ENCODE measurements at regions not wholly inside any gene's neighbourhood (a gene's known extent, or its start where the extent isn't known, plus 50 kb on each side); places are given as distances from the start of the nearest gene placed in this dataset.

DNA sequence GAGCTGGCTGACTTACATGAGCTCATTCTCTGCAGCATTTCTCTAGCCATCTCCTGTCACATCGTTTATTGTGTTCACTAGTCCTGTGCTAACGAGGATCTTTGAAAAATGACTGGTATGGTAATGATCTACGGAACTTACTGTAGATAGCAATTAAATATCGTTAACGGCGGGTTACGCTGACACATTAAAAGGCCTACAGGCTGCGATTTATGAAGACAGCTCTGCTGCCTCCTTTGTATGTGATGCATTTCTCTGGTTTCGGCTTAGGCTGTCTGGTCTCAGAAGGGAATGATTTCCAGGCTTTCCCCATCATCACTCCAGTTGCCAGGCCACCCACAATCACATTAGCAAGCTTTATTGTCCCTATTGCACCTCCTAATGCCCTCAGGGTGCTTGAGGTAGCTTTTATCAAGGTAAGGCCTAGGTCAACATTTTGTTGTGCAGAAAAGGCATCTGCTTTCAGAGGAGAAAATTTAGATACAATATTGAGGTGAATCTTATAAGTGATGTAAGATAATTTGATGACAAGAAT is 284.4 kb downstream of the SOX11 start:
- Histone ChIP-seq H2BK15ac (replicated peaks; ENCODE audit: low read depth) (no peak overlapping the region), H3K27ac (ENCODE audit: low read depth, low read length) (no peak overlapping the region), H2BK120ac (ENCODE audit: low read depth, low read length) (no peak overlapping the region), H3K79me1 (ENCODE audit: low read length) (no peaks in the 10 kb centered on the region), H3K23ac (ENCODE audit: low read length) (no peak overlapping the region), H3K4me1 (ENCODE audit: control insufficient read depth, low read depth, low read length) (peaks cover 3% of the 10 kb centered on the region), H4K8ac (ENCODE audit: low read depth, low read length) (no peak overlapping the region), H2BK5ac (ENCODE audit: low read length) (no peak overlapping the region), H2AK5ac (ENCODE audit: low read length) (no peak overlapping the region), H3K36me3 (ENCODE audit: control insufficient read depth, insufficient read depth, low read length) (no peaks in the 10 kb centered on the region), H3K18ac (ENCODE audit: low read length) (no peak overlapping the region), H3K9ac (ENCODE audit: low read length) (no peak overlapping the region), H3K79me2 (ENCODE audit: control insufficient read depth, insufficient read depth, low read length) (no peaks in the 10 kb centered on the region), H4K5ac (ENCODE audit: low read length) (no peak overlapping the region), H3K27me3 (ENCODE audit: insufficient read depth, low read length, poor library complexity) (no peaks in the 10 kb centered on the region), H3K4me2 (ENCODE audit: low read length) (no peak overlapping the region), H3K4ac (ENCODE audit: low read depth, low read length) (no peak overlapping the region), H3K56ac (ENCODE audit: low read length) (no peak overlapping the region), H3K4me3 (ENCODE audit: low read length) (no peak overlapping the region)
- no CpG with 5 or more reads among the region's 9 CpGs for WGBS (ENCODE audit: extremely low coverage, insufficient coverage, low lambda C conversion rate)
- DNase-seq = peak; percentile 68

GRCh38 chr2:5977477-5977876 is 285.3 kb downstream of the SOX11 start:
- no CpG with 5 or more reads among the region's 2 CpGs for WGBS (ENCODE audit: extremely low coverage, insufficient coverage, low lambda C conversion rate)
- no peaks in the 10 kb centered on the region for H3K79me2 ChIP-seq (ENCODE audit: control insufficient read depth, insufficient read depth, low read length)

DNA sequence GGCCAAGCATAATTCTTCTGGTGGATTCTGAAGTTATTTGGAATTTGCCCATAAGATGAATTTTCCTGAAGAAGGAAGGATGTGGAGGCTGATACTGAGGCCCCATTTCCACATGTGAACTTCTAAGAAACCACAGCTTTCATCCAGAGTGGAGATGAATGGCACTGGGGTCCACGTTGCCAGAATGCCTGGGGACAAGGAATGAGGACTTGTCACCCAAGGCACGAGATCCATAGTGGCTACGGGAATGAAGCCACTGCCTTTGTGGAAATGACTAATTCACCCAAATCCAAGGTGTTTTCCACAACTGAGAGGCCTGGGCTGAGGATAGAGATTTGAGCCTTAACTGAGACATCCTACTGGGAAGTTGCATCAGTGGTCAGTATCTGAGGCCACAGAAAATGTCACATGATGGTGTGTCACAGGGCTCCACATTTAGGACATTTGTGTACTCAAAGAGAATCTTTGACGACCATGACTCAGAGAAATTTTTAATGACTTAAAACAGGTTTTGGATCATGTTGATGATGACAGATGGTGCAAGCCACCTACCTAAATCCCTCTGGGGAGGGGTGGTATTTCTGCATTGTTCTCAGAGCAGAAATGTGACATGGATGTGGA is 286.1 kb downstream of the SOX11 start:
- no CpG with 5 or more reads among the region's 4 CpGs for WGBS (ENCODE audit: extremely low coverage, insufficient coverage, low lambda C conversion rate)
- no peak overlapping the region for H3K4me3 ChIP-seq (ENCODE audit: low read length)
- no peak overlapping the region for H2BK120ac ChIP-seq (ENCODE audit: low read depth, low read length)
- H3K23ac ChIP-seq (ENCODE audit: low read length) = no peak overlapping the region
- no peak overlapping the region for H3K4me2 ChIP-seq (ENCODE audit: low read length)
- H2BK15ac ChIP-seq (replicated peaks; ENCODE audit: low read depth) = no peak overlapping the region
- no peak overlapping the region for H3K18ac ChIP-seq (ENCODE audit: low read length)
- H3K4ac ChIP-seq (ENCODE audit: low read depth, low read length) = no peak overlapping the region
- H3K56ac ChIP-seq (ENCODE audit: low read length) = no peak overlapping the region
- no peak overlapping the region for H4K5ac ChIP-seq (ENCODE audit: low read length)
- H3K36me3 ChIP-seq (ENCODE audit: control insufficient read depth, insufficient read depth, low read length) = no peaks in the 10 kb centered on the region
- H3K9ac ChIP-seq (ENCODE audit: low read length) = no peak overlapping the region
- no peak overlapping the region for H3K27ac ChIP-seq (ENCODE audit: low read depth, low read length)
- no peaks in the 10 kb centered on the region for H3K27me3 ChIP-seq (ENCODE audit: insufficient read depth, low read length, poor library complexity)
- H2AK5ac ChIP-seq (ENCODE audit: low read length) = no peak overlapping the region
- DNase-seq = no peak
- H3K4me1 ChIP-seq (ENCODE audit: control insufficient read depth, low read depth, low read length) = peaks cover 3% of the 10 kb centered on the region
- no peaks in the 10 kb centered on the region for H3K79me2 ChIP-seq (ENCODE audit: control insufficient read depth, insufficient read depth, low read length)
- no peak overlapping the region for H4K8ac ChIP-seq (ENCODE audit: low read depth, low read length)
- H3K79me1 ChIP-seq (ENCODE audit: low read length) = no peaks in the 10 kb centered on the region
- no peak overlapping the region for H2BK5ac ChIP-seq (ENCODE audit: low read length)

More at GRCh38 chr2:5977477-5977876, 285.3 kb downstream of the SOX11 start:
- Histone ChIP-seq H3K4me3 (ENCODE audit: low read length) (no peak overlapping the region), H2BK120ac (ENCODE audit: low read depth, low read length) (no peak overlapping the region), H4K5ac (ENCODE audit: low read length) (no peak overlapping the region), H2BK15ac (replicated peaks; ENCODE audit: low read depth) (no peak overlapping the region), H2BK5ac (ENCODE audit: low read length) (no peak overlapping the region), H3K79me1 (ENCODE audit: low read length) (no peaks in the 10 kb centered on the region), H3K4me2 (ENCODE audit: low read length) (no peak overlapping the region), H3K4ac (ENCODE audit: low read depth, low read length) (no peak overlapping the region), H3K23ac (ENCODE audit: low read length) (no peak overlapping the region), H3K36me3 (ENCODE audit: control insufficient read depth, insufficient read depth, low read length) (no peaks in the 10 kb centered on the region), H3K27me3 (ENCODE audit: insufficient read depth, low read length, poor library complexity) (no peaks in the 10 kb centered on the region), H2AK5ac (ENCODE audit: low read length) (no peak overlapping the region), H3K4me1 (ENCODE audit: control insufficient read depth, low read depth, low read length) (peaks cover 3% of the 10 kb centered on the region), H4K8ac (ENCODE audit: low read depth, low read length) (no peak overlapping the region), H3K27ac (ENCODE audit: low read depth, low read length) (no peak overlapping the region), H3K56ac (ENCODE audit: low read length) (no peak overlapping the region), H3K18ac (ENCODE audit: low read length) (no peak overlapping the region), H3K9ac (ENCODE audit: low read length) (no peak overlapping the region)
- DNase-seq = peak; percentile 60

GRCh38 chr2:5980450-5981190 is 288.4 kb downstream of the SOX11 start:
- WGBS (ENCODE audit: extremely low coverage, insufficient coverage, low lambda C conversion rate) = no CpG with 5 or more reads among the region's 16 CpGs

DNA sequence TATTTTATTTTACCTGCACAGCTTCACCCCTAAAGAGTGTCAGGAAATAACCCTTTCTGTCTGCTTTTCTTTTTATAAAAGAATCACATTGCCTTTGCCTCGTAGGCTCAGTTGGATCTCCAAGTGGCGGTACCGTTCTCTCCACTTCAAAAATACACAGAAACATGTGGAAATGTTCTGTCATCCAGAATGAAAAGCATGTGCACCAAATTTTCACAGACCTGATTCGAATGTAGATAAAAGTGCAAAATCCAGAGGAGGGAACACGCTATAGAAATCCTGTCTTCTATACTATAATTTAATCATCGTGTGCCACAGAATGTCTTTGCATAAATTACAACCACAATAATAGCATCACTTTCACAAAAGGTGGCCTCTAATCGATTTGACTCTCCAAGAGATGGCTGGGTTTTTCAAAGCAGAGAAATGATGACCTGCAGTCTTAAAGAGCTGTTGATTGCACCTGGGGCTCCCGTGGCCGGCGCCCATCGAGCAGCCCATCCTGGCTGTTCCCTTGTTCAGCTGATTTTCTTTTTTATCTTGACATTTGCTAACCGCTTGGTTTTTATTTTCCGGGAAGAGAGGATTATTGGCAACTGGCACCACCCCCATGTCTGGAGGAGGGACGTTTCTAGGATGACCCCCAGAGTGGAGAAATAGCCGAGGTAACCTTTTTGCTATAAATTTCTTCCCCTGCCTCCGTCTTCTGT is 290.2 kb downstream of the SOX11 start:
- DNase-seq = no peak
- Histone ChIP-seq H4K8ac (ENCODE audit: low read depth, low read length) (no peak overlapping the region), H3K4me2 (ENCODE audit: low read length) (no peak overlapping the region), H3K23ac (ENCODE audit: low read length) (no peak overlapping the region), H2BK15ac (replicated peaks; ENCODE audit: low read depth) (no peak overlapping the region), H2BK120ac (ENCODE audit: low read depth, low read length) (no peak overlapping the region), H3K4me1 (ENCODE audit: control insufficient read depth, low read depth, low read length) (no peaks in the 10 kb centered on the region), H3K4ac (ENCODE audit: low read depth, low read length) (no peak overlapping the region), H3K27ac (ENCODE audit: low read depth, low read length) (no peak overlapping the region), H3K9ac (ENCODE audit: low read length) (no peak overlapping the region), H3K79me2 (ENCODE audit: control insufficient read depth, insufficient read depth, low read length) (no peaks in the 10 kb centered on the region), H3K36me3 (ENCODE audit: control insufficient read depth, insufficient read depth, low read length) (no peaks in the 10 kb centered on the region), H3K79me1 (ENCODE audit: low read length) (no peaks in the 10 kb centered on the region), H2BK5ac (ENCODE audit: low read length) (no peak overlapping the region), H2AK5ac (ENCODE audit: low read length) (no peak overlapping the region), H4K5ac (ENCODE audit: low read length) (no peak overlapping the region), H3K4me3 (ENCODE audit: low read length) (no peak overlapping the region), H3K56ac (ENCODE audit: low read length) (no peak overlapping the region), H3K18ac (ENCODE audit: low read length) (no peak overlapping the region), H3K27me3 (ENCODE audit: insufficient read depth, low read length, poor library complexity) (no peaks in the 10 kb centered on the region)
- WGBS (ENCODE audit: extremely low coverage, insufficient coverage, low lambda C conversion rate) = no CpG with 5 or more reads among the region's 16 CpGs

More at GRCh38 chr2:5980450-5981190, 288.4 kb downstream of the SOX11 start:
- no peak overlapping the region for H3K27ac ChIP-seq (ENCODE audit: low read depth, low read length)
- H3K79me2 ChIP-seq (ENCODE audit: control insufficient read depth, insufficient read depth, low read length) = no peaks in the 10 kb centered on the region
- H2BK120ac ChIP-seq (ENCODE audit: low read depth, low read length) = no peak overlapping the region
- H4K8ac ChIP-seq (ENCODE audit: low read depth, low read length) = no peak overlapping the region
- H3K56ac ChIP-seq (ENCODE audit: low read length) = no peak overlapping the region
- H4K5ac ChIP-seq (ENCODE audit: low read length) = no peak overlapping the region
- H2AK5ac ChIP-seq (ENCODE audit: low read length) = peak overlapping the region; percentile 27
- no peak overlapping the region for H2BK5ac ChIP-seq (ENCODE audit: low read length)
- H3K4ac ChIP-seq (ENCODE audit: low read depth, low read length) = no peak overlapping the region
- no peak for DNase-seq
- H3K9ac ChIP-seq (ENCODE audit: low read length) = no peak overlapping the region
- H2BK15ac ChIP-seq (replicated peaks; ENCODE audit: low read depth) = no peak overlapping the region
- H3K79me1 ChIP-seq (ENCODE audit: low read length) = no peaks in the 10 kb centered on the region
- H3K4me3 ChIP-seq (ENCODE audit: low read length) = no peak overlapping the region
- no peak overlapping the region for H3K23ac ChIP-seq (ENCODE audit: low read length)
- peaks cover 3% of the 10 kb centered on the region for H3K4me1 ChIP-seq (ENCODE audit: control insufficient read depth, low read depth, low read length)
- no peak overlapping the region for H3K18ac ChIP-seq (ENCODE audit: low read length)
- no peaks in the 10 kb centered on the region for H3K36me3 ChIP-seq (ENCODE audit: control insufficient read depth, insufficient read depth, low read length)
- no peak overlapping the region for H3K4me2 ChIP-seq (ENCODE audit: low read length)
- no peaks in the 10 kb centered on the region for H3K27me3 ChIP-seq (ENCODE audit: insufficient read depth, low read length, poor library complexity)

Data from mesendoderm (in vitro differentiated cells).